ENCODE measurements at regions not wholly inside any gene's neighbourhood (a gene's known extent, or its start where the extent isn't known, plus 50 kb on each side); places are given as distances from the start of the nearest gene placed in this dataset.

DNA sequence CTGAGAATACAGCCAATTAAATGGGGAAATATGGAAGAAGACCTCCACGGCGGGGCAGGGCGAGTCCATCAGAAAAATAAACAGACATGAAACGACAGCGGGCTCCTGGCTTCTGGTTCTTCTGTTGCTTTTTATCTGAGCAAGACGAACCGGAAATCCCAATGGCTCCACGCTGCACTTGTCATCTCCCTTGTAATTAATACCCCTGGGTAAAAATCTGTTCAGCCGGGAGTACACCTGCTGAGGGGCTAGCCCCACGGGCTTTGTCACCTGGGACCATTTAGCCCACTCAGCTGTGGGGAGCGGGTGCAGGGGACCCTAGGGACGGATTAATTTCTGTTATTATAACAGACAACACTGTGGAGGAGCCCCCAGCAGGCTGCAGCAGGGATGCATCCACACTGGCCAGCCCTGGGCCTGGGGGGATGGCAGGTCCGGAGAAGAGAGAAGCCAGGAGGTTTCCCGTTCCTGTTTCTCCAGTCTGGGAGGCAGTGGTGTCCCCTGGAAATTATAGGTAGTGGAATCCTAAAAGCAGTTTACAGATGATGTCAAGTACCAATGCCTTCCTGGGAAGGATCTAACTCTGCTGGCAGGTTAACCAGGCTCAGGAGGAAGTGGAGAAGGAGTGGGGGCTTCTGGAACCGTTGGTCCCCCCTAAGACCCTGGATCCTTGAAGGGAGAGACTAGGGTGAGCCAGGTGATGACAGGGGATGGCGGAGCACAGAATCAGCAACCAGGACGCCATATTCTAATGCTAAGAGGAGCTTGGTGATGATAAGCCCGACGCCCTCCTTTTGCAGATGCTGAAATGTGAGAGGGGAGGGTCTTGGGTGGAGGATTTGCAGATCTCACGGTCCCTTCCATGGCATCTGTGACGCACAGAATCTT lies 566.1 kb downstream of the PTPRU start:
- H3K9me3 ChIP-seq (ENCODE audit: low read length), result no peaks in the 10 kb centered on the region
- no peaks in the 10 kb centered on the region for H3K9me2 ChIP-seq (ENCODE audit: insufficient read depth, low read length)
- H2AFZ ChIP-seq (ENCODE audit: low read depth, low read length), result no peak overlapping the region
- no peak overlapping the region for H3K4me2 ChIP-seq (ENCODE audit: low read length)
- H3K27ac ChIP-seq (ENCODE audit: low read length), result no peak overlapping the region
- H3K4me3 ChIP-seq (ENCODE audit: low read length), result no peak overlapping the region
- TF ChIP-seq EP300 (conservative IDR thresholded peaks at IDR 0.05; ENCODE audit: poor library complexity, severe bottlenecking), result no peak
- no peak for TF ChIP-seq EZH2 (IDR thresholded peaks at IDR 0.05; ENCODE audit: borderline replicate concordance, insufficient read depth, low read length, poor library complexity, severe bottlenecking)
- TF ChIP-seq TAF1 (IDR thresholded peaks at IDR 0.05; ENCODE audit: low read depth), result no peak
- no peak for TF ChIP-seq RAD21 (conservative IDR thresholded peaks at IDR 0.05)
- TF ChIP-seq, protein P1, sequence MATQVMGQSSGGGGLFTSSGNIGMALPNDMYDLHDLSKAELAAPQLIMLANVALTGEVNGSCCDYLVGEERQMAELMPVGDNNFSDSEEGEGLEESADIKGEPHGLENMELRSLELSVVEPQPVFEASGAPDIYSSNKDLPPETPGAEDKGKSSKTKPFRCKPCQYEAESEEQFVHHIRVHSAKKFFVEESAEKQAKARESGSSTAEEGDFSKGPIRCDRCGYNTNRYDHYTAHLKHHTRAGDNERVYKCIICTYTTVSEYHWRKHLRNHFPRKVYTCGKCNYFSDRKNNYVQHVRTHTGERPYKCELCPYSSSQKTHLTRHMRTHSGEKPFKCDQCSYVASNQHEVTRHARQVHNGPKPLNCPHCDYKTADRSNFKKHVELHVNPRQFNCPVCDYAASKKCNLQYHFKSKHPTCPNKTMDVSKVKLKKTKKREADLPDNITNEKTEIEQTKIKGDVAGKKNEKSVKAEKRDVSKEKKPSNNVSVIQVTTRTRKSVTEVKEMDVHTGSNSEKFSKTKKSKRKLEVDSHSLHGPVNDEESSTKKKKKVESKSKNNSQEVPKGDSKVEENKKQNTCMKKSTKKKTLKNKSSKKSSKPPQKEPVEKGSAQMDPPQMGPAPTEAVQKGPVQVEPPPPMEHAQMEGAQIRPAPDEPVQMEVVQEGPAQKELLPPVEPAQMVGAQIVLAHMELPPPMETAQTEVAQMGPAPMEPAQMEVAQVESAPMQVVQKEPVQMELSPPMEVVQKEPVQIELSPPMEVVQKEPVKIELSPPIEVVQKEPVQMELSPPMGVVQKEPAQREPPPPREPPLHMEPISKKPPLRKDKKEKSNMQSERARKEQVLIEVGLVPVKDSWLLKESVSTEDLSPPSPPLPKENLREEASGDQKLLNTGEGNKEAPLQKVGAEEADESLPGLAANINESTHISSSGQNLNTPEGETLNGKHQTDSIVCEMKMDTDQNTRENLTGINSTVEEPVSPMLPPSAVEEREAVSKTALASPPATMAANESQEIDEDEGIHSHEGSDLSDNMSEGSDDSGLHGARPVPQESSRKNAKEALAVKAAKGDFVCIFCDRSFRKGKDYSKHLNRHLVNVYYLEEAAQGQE (IDR thresholded peaks at IDR 0.05; ENCODE audit: borderline replicate concordance), result no peak
- TF ChIP-seq, protein P2, sequence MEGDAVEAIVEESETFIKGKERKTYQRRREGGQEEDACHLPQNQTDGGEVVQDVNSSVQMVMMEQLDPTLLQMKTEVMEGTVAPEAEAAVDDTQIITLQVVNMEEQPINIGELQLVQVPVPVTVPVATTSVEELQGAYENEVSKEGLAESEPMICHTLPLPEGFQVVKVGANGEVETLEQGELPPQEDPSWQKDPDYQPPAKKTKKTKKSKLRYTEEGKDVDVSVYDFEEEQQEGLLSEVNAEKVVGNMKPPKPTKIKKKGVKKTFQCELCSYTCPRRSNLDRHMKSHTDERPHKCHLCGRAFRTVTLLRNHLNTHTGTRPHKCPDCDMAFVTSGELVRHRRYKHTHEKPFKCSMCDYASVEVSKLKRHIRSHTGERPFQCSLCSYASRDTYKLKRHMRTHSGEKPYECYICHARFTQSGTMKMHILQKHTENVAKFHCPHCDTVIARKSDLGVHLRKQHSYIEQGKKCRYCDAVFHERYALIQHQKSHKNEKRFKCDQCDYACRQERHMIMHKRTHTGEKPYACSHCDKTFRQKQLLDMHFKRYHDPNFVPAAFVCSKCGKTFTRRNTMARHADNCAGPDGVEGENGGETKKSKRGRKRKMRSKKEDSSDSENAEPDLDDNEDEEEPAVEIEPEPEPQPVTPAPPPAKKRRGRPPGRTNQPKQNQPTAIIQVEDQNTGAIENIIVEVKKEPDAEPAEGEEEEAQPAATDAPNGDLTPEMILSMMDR (IDR thresholded peaks at IDR 0.05; ENCODE audit: poor library complexity, severe bottlenecking), result no peak
- no peak for TF ChIP-seq MXI1 (conservative IDR thresholded peaks at IDR 0.05; ENCODE audit: poor library complexity, severe bottlenecking)
- no peak for TF ChIP-seq POLR2AphosphoS5 (IDR thresholded peaks at IDR 0.05)
- no peak for TF ChIP-seq SMC3 (conservative IDR thresholded peaks at IDR 0.05; ENCODE audit: poor library complexity)
- no peaks in the 10 kb centered on the region for H3F3A ChIP-seq (ENCODE audit: insufficient read depth, low read length, poor library complexity, severe bottlenecking)
- H3K9ac ChIP-seq (ENCODE audit: low read length), result no peak overlapping the region
- no peaks in the 10 kb centered on the region for H3K36me3 ChIP-seq (ENCODE audit: insufficient read depth, low read length)
- no peaks in the 10 kb centered on the region for H3K27me3 ChIP-seq (ENCODE audit: insufficient read depth, low read depth, low read length)
- H4K20me1 ChIP-seq (ENCODE audit: insufficient read depth), result no peaks in the 10 kb centered on the region
- H3K79me2 ChIP-seq (replicated peaks; ENCODE audit: insufficient read depth, low read length), result no peaks in the 10 kb centered on the region

DNA sequence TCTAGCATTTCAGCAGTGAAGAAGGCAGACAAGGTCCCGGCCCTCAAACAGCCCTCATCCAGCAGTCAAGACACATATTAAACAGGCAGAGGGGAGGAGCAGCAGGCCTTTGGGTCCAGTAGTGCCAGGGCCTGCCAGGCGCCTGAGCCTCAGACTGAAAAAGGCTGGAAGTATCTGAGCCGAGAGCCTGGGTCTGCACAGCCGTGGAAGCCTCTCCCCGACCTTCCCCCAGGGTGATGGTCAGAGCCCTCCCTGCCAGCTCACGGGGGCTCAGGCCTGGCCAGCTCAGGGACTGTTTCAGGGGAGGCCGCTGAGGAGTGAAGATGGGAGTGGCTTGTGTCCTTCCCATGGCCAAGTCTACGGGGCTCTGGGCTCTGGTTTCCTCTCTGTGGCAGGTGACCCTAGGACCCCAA lies 565.2 kb downstream of the PTPRU start:
- no peak overlapping the region for H3K4me2 ChIP-seq (ENCODE audit: low read length)
- no peak overlapping the region for H3K27ac ChIP-seq (ENCODE audit: low read length)
- no peaks in the 10 kb centered on the region for H3K36me3 ChIP-seq (ENCODE audit: insufficient read depth, low read length)
- no peaks in the 10 kb centered on the region for H3K27me3 ChIP-seq (ENCODE audit: insufficient read depth, low read depth, low read length)
- H3K9me2 ChIP-seq (ENCODE audit: insufficient read depth, low read length), result no peaks in the 10 kb centered on the region
- no peaks in the 10 kb centered on the region for H3F3A ChIP-seq (ENCODE audit: insufficient read depth, low read length, poor library complexity, severe bottlenecking)
- TF ChIP-seq RAD21 (conservative IDR thresholded peaks at IDR 0.05), result no peak
- no peak for TF ChIP-seq EZH2 (IDR thresholded peaks at IDR 0.05; ENCODE audit: borderline replicate concordance, insufficient read depth, low read length, poor library complexity, severe bottlenecking)
- TF ChIP-seq, protein P2 (IDR thresholded peaks at IDR 0.05; ENCODE audit: poor library complexity, severe bottlenecking), result no peak
- no peak for TF ChIP-seq MXI1 (conservative IDR thresholded peaks at IDR 0.05; ENCODE audit: poor library complexity, severe bottlenecking)
- no peak for TF ChIP-seq SMC3 (conservative IDR thresholded peaks at IDR 0.05; ENCODE audit: poor library complexity)
- TF ChIP-seq, protein P1 (IDR thresholded peaks at IDR 0.05; ENCODE audit: borderline replicate concordance), result no peak
- no peak for TF ChIP-seq POLR2AphosphoS5 (IDR thresholded peaks at IDR 0.05)
- TF ChIP-seq TAF1 (IDR thresholded peaks at IDR 0.05; ENCODE audit: low read depth), result no peak
- TF ChIP-seq EP300 (conservative IDR thresholded peaks at IDR 0.05; ENCODE audit: poor library complexity, severe bottlenecking), result no peak
- no peak overlapping the region for H3K4me3 ChIP-seq (ENCODE audit: low read length)
- H4K20me1 ChIP-seq (ENCODE audit: insufficient read depth), result no peaks in the 10 kb centered on the region
- H2AFZ ChIP-seq (ENCODE audit: low read depth, low read length), result no peak overlapping the region
- H3K9me3 ChIP-seq (ENCODE audit: low read length), result no peaks in the 10 kb centered on the region
- no peaks in the 10 kb centered on the region for H3K79me2 ChIP-seq (replicated peaks; ENCODE audit: insufficient read depth, low read length)
- no peak overlapping the region for H3K9ac ChIP-seq (ENCODE audit: low read length)

All from neural cell (in vitro differentiated cells).